Myocyte (in vitro differentiated cells): ENCODE measurements at regions not wholly inside any gene's neighbourhood (a gene's known extent, or its start where the extent isn't known, plus 50 kb on each side); places are given as distances from the start of the nearest gene placed in this dataset.

Source experiments
- DNase-seq: peaks from one replicate; pipeline ENCODE4 v3.0.0-alpha.2; 2012; ENCODE audit warnings: low read depth

- no peak for DNase-seq
These were observed 147.5 kb upstream of the THBS1 start for GRCh38 chr15:39433376-39433775.

- DNase-seq = no peak
These were observed 146.7 kb upstream of the THBS1 start for GRCh38 chr15:39434163-39434562.

GRCh38 chr15:39434751-39435238 is 146.1 kb upstream of the THBS1 start:
- no peak for DNase-seq

- DNase-seq = no peak
These were observed 145.6 kb upstream of the THBS1 start for GRCh38 chr15:39435244-39435643.

GRCh38 chr15:39438260-39438659 is 142.6 kb upstream of the THBS1 start:
- no peak for DNase-seq

GRCh38 chr15:39438799-39439592 is 141.9 kb upstream of the THBS1 start:
- no peak for DNase-seq

GRCh38 chr15:39442898-39443297 is 138.0 kb upstream of the THBS1 start:
- DNase-seq = no peak

GRCh38 chr15:39443659-39444219 is 137.1 kb upstream of the THBS1 start:
- DNase-seq = no peak

- DNase-seq = no peak
These were observed 136.0 kb upstream of the THBS1 start for GRCh38 chr15:39444735-39445470.

GRCh38 chr15:39445931-39446330 is 134.9 kb upstream of the THBS1 start:
- DNase-seq = no peak

- DNase-seq = no peak
These were observed 133.5 kb upstream of the THBS1 start for GRCh38 chr15:39447346-39447745.

- DNase-seq = no peak
These were observed 133.0 kb upstream of the THBS1 start for GRCh38 chr15:39447881-39448280.

GRCh38 chr15:39448409-39448808 is 132.5 kb upstream of the THBS1 start:
- no peak for DNase-seq

GRCh38 chr15:39451121-39451688 is 129.7 kb upstream of the THBS1 start:
- DNase-seq = no peak

- DNase-seq = no peak
These were observed 129.0 kb upstream of the THBS1 start for GRCh38 chr15:39451871-39452270.

- DNase-seq = no peak
These were observed 127.3 kb upstream of the THBS1 start for GRCh38 chr15:39453620-39454019.

GRCh38 chr15:39454189-39454986 is 126.5 kb upstream of the THBS1 start:
- DNase-seq = no peak

GRCh38 chr15:39455471-39455991 is 125.3 kb upstream of the THBS1 start:
- no peak for DNase-seq

- DNase-seq = no peak
These were observed 124.7 kb upstream of the THBS1 start for GRCh38 chr15:39456159-39456558.

GRCh38 chr15:39456582-39457330 is 124.1 kb upstream of the THBS1 start:
- DNase-seq = peak; percentile 62
